HPDE6-E6E7 (cell line): ENCODE measurements at regions not wholly inside any gene's neighbourhood (a gene's known extent, or its start where the extent isn't known, plus 50 kb on each side); places are given as distances from the start of the nearest gene placed in this dataset.
"Not testable (repeated sequence)": the region's sequence is repeated elsewhere in the genome, so short reads cannot be mapped to it uniquely, and the experiment has no call there.

ENCODE experiments used
- DNase-seq: peaks from one replicate; pipeline ENCODE4 v3.0.0; 2011; ENCODE audit warnings: missing footprints; ENCODE audit errors: extremely low spot score

DNA sequence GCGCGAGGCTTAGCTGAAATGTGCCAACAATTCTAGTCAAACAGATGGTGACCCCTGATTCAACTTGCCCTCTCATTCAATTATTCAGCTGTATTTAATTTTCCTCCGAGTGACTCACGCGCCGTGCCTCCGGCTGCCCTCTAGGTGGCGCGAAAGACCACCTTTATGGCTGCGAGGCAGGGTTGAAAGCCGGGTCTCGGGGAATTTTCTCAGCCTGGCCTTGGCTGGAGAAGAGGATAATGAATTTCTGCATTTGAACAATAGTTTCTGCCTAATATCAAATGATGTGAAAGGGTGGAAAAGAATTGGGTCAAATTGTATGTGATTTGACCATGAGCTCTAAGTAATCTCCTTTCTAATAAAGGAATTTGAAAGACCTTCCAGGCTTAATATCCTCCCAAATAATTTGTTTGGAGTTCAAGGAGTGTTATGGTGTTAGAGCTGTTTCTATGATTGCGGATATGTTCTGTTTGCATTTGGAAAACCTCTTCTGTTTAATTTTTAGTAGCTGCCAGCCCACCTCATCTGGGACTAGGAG is 310.9 kb downstream of the ZNF536 start:
- peak; percentile 44 for DNase-seq

DNA sequence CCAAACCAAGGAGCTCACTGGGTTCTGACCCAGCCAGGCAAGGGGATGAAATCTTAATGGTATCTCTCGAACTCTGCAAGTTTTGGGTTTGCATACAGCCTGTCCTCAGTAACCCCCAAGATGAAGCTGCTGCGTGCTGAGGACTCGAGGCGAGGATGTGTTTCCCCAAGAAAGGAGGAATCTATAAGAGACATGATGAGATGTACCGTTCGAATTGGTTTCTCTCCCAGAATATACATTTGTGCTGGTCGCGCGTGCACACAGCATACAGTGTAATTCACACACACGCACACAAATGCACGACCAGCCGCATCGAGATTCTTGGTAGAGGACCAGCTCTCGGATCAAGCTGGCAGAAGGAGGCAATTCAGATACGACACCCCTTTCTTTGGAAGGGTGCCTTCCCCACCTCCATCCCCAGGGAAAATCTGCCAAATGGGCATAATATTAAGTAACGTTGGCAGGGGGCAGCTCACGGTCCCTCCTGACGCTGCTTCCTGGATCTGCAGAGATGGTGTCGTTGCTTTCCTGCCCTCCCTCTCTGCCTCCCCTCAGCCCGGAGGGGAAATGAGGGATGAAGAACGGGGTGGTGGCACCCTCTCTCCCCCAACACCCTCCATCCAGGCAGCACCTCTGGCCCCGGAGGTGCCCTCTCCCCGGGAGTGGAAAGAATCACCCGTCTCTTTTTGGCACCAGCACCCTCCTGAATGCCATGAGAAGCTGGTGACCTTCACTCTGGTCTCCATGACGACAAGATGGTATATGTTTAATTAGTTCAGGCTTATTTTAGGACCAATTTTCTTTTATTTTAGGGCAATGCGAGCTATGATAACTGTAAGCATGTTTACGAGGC is 310.2 kb downstream of the ZNF536 start:
- no peak for DNase-seq

DNA sequence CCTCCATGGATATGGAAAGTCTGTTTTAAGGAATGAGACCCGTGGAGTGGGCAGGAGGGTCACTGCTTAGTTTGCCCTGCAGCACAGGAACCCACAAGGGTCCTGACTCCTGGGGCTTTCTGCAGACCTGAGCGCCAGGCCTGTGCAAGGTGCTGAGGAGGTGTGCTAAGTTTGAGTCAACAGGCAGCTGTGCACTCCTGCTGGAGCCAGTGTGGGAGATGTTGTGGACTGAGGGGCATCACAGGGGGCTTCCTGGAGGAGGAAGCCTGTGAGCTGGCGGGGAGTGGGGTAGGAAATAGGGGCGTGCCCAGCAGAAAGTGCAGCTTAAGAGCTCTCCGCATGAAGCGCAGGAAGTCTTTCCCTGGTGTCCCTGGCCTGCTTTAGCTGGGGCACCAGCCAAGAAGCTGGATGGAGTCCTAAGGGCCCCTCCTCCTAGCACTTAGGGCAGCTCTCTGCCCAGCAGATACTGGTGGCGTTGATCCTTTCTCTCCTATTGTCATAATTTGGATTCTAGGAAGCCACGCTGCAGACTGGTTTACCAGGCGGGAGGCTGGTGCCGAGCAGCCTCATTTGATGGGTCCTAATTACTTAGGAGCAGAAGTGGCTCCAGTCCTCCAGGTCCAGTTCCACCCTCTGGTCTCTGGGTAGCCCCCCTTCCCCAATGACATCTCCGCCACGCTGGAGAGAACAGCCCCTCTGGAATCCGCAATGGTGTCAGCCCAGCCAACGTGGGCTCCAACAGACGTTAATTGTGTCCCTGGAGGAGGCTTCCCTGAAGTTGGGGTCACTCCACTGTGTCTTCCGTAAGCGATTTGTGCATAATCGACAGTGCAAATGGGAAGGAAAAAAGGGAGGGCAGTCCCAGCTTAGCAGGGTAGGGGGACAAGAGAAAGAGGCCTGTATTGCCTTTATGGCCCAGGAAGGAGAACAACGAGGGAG is 309.2 kb downstream of the ZNF536 start:
- no peak for DNase-seq

DNA sequence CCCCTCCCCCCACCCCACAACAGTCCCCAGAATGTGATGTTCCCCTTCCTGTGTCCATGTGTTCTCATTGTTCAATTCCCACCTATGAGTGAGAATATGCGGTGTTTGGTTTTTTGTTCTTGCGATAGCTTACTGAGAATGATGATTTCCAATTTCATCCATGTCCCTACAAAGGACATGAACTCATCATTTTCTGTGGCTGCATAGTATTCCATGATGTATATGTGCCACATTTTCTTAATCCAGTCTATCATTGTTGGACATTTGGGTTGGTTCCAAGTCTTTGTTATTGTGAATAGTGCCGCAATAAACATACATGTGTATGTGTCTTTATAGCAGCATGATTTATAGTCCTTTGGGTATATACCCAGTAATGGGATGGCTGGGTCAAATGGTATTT is 308.2 kb downstream of the ZNF536 start:
- DNase-seq = not testable (repeated sequence)

DNA sequence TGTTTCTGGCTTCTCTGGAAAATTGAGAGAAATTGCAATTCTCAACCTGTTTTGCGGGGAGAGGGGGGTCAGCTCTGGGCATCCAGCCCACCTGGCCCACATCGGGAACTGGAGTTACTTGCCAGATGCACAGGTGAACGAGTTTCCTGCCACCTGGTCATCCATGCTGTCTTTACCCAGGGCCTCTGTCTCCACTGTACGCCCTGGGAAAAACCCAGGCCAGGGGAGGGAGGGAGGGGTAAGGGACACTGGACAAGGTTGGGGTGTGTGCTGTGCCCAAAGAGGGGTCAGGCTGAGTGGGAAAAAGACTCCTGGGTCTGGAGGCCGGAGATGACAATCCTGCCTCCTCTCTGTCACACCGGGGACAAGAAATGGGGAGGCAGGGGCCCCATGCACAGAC is 307.6 kb downstream of the ZNF536 start:
- no peak for DNase-seq

DNA sequence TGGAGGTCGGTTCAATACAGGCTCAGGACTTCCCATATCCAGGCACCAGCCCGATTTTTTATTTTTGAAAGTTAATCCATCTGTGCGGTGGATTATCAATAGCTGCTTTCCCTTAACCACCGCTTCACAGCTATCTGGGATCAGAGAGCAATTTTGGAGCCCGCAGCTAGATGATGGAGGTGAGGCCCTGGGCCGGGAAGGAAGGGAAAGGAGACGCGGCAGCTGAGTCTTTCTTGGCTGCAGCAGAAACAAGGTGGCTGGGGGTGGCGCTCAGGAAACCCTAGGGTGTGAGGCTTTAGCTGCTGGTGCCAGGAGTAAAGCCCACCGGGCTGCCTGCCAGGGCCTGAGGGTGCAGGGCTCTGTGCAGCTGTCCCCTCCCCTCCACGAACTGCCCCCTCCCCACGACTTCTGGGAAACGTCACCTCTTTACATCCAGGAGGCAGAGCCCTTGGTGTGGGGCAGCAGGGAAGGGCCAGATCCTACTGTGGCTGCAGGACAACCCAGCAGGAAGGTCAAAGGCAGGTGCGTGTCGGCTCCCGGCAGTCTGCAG is 307.0 kb downstream of the ZNF536 start:
- DNase-seq = no peak

DNA sequence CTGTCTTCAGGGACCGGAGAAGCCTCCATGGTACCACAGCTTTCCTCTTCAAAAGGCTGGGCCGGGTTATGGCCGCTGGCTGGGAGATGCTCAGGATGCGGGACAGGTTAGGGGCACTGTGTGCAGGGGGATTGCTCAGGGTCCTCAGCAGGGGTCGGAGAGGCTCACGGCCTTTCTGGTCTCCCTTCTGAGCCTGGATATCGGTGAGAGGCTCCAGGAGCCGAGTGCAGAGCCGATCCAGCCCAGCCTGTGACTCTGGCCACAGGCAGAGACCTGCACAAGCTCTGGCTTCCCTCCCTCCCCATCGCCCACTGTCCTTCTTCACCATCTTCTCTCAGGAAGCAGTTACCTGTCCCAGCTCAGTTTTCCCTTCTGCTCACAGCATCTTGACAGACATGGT is 306.0 kb downstream of the ZNF536 start:
- DNase-seq = no peak

DNA sequence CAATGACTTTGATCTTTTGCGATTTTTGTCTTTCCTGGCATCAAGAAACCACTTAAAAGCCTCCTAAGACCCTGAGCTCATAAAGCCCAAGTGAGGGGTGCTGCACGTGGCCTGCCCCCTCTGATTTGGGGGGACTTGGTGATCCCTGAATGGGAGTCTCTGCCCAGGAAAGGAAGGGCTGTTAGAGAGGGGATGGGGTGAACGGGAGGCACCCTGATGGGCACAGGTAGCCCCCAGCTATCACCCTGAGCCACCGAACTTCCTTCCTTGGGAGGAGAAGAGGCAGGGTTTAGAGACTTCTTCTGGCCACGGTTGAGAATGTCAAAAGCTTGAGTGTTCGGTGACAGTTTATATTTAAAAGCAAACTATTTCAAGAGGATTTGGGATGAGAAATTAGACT is 305.5 kb downstream of the ZNF536 start:
- no peak for DNase-seq

DNA sequence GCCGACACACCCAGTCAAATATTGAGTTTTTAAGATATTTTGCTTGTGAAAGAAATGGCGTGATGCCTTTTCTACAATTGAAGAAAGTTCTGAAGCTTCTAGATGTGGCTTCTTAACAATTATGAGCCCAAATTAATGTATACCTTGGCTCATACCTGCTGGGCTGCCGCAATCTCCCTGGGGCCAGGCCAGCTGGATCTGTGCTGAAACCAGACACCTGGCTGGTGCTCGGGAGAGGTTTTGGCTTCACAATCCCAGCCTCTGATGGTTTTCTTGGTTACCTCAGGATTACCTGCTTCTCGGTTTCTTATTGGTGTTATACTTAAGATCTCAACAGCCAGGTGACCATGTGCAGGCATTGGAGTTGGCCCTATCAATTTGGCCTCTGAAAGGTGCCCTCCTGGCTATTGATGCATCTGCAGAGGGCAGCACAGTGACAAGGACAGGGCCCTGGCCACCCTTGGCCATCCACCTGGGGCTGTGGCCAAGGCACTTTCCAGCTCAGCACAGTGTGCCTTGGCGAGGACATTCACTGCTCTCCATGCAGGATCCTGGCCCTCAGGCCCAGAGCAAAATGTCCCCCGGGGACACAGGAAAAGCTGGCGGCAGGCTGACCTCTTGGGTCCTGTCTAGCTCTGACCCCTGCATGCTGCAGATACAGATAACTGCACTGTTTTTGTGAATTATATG is 305.0 kb downstream of the ZNF536 start:
- DNase-seq = no peak

DNA sequence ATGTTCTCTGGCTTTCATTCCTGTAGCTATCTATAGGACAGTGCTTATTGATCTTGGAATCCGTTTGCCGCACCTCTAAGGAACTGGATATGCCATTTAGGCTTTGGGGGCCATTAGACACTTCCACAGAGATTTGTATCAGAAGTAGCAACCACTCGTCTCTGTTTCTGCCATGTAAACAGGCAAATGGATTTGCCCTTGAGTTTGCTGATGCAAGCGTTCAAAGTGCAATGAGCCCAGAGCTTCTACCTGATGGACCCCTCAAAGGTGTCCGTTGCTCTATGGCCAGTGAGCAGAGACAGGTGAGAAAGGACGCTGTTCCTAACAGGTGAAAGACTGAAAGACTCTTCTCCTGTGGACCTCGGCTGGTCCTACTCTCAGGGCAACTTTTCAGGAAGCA is 302.9 kb downstream of the ZNF536 start:
- DNase-seq = no peak

DNA sequence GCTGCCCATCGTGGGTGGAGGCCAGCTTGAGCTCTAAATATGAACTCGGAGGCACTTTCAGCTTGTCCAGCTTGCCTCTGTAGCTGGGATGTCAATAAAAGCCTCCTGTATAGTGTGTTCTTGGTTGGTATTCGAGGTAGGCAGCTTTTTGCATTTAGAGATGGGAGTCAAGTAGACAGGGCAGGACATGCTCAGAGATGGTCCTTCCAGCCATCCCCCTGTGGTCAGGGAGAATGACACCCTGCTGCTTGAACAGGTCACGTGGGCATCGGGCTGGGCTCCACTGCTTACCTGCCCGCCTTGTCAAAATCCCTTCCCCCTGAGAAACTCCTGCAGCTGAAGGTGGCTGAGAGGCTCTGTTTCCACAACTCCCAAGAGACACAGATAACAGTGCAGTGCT is 302.5 kb downstream of the ZNF536 start:
- DNase-seq = no peak

DNA sequence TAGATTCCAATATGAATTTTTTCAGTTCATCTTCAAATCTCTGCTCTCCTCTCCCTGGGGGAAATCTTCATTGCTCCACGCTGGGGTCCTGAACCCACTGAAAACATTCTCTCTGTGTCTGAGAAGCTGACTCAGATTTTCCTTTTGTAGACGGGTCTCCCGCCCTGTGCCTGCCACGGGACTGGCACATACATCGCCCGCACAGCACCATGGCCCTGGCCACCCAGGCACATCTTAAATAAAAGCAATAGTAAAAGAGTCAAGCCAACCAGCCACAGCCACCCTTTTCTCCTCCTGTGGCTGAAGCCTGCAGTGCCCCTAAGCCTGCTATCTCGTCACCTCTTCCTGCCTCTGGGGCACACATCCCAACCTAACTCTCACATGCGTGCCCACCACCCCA is 301.2 kb downstream of the ZNF536 start:
- no peak for DNase-seq

DNA sequence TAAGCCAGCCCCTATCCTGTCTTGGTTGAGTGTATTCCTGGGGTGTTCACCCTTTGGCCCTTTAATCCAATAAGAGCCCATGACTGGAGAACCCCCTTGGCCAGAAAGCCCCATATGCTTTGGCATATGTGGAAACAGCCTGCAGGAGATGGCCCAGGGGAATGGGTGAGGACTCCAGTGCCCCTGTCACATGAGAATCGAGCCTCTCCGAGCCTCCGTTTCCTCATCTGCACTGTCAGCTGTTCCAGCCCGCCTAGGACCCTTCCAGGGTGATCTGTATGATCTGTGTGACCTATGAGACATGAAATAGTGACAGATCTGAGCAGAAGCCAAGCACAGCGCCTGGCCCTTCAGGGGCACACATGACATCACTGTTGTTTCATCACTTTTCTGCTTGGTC is 300.7 kb downstream of the ZNF536 start:
- no peak for DNase-seq

DNA sequence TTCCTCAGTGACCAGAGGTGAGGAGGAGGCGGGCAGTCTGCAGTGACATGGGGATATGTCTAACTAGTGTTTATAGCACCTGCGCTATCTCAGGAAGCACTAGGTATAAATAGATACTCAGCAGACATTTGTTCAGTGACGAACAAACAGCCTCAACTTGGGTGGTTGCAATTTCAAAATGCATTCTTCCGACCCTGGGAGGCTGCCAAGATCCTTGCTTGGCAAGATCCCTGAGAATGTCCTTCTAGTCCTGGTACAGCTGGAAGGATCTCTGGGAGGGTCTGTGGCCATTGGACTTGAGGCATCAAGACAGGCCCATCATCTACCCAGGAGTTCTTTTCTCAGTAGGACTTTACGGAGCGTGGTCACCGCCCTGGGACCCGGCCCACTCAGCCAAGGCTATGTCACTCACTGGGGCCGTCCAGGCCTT is 299.5 kb downstream of the ZNF536 start:
- no peak for DNase-seq

DNA sequence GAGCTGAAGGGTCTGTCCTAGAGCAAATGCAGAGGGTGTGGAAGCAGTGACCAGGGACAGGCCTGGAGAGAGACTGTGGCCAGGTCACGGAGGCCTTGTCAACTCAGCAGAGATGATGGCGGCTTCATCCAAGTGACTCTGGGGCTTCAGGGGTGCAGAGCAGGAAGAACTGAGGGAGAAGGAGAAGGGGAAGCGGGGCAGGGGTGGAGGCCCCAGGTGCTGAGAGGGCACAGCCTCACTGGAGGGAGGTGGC is 299.1 kb downstream of the ZNF536 start:
- DNase-seq = no peak

DNA sequence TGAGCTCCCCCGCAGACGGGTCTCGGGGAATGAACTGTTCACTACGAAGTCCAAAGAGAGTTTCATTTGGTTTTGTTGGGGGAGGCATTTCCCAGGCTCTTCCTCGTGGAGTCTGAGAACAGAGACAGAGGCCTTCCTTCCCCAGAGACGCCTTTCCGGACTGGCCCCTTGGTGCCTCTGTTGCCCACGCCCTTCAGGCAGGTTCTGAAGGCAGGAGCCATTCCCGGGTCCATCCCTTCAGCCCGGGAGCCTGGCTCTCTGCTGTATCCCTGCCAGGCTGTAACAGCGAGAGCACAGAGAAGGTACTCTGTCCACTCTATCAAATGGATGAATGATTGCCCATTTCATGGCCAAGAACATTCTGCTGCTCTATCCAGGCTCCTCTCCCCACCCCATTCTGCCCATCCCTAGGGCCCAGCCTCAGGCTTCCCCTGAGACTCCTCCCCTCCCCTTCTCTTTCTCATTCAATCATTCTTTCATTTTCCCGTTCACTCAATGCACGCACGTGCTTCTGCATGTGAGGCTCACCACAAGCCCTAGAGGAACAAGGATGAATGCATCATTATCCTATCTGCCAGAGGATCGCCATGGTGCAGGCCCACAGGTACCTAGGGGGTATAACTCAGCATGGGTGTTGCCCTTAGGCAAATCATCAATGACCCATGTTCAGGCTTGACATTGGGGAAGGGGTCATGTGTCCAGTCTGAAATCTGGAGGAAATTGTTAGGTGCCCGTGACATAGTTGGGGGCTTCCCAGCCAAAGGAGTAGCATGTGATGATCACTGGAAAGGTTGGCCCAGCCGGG is 298.6 kb downstream of the ZNF536 start:
- no peak for DNase-seq

DNA sequence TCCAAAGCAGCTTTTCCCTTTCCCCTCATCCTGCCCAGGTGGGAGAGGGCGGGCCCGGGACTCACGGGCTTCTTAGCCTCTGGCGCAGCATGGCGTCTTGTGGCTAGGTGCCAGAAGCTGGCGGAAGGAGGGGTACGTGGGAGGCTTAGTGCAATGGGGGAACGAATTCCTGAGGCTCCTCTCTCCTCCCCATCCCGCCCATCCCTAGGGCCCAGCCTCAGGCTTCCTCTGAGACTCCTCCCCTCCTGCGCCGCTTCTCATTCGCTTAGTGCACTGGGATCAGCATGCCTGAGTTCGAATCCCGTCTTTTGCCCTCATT is 297.8 kb downstream of the ZNF536 start:
- no peak for DNase-seq

DNA sequence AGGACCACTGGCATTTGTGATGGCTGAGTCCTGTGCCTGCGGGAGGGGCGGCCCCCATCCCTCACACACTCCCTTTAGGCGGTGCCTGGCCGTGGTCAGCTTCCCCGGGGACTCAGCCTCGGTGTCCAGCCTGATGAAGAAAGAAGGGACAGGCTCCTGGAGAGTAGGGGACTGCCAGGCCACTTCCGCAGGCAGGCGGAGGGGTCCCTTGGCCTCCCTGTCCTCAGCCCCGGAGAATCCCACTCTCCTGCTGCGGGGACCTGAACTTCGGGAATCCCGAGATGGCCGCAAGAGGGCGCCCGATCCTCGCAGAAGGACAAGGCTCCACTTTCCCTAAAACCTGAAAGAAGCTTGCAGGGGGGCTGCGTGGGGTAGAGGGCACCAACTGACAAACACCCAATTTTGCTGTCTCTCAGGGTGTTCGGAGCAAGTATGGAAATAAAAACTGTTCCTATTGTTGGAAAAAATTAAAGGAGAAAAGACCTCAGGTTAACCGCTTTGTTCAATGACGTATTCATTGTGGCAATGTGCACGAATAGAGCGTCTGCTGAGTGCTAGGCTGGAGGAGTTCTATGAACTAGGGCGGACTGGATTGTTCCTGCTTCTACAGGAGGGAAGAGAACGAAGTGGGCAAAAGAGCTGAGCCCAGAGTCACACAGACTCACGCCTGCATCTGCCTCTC is 297.3 kb downstream of the ZNF536 start:
- no peak for DNase-seq

DNA sequence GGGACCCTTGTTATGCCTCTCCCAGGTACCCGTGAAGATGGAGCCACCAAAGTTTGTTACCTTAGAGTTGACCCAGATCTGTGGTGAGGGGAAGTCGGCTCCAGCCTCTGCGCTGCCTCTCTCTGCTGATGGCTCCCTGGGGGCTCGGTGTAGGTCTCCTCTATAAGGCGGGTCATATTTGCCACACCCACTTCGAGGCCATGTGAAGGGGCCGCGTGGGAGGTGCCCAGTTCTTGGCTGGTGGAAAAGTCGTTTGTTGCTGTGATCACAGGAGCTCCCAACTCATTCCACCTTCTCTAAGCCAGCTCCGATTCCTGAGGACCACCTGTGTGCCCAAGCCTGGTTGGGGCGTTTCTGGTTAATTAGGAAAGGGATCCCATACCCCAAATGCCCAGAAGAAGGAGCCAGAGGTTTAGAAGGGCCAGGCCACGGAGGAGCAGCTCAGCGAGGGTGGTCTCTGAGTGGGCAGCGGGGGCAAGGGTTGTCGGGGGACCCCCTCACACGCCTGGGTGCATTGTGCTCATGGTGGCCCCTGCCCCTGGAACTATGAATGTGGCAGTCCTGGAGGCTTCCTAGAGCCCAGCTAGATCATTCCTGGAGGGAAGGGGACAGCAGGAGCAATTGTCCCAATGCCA is 296.5 kb downstream of the ZNF536 start:
- no peak for DNase-seq

DNA sequence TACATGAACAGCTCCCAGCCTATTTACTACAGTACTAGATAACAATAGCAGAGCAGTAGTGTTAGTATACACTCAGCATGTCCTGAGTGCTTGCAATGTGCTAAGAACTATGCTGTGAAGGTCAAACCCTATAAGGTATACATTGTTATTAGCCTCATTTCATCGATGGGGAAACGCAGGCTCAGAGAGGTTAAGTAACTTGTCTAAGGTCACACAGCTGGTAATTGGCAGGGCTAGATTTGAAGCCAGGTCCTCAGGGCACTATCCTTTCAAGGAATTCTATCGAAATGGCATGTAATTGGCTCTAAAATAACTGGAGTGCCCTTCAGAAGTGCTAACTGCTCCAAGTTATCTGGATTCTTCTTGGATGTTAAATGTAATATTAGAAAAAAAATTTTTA is 295.6 kb downstream of the ZNF536 start:
- no peak for DNase-seq
